ENCODE measurements at regions not wholly inside any gene's neighbourhood (a gene's known extent, or its start where the extent isn't known, plus 50 kb on each side); places are given as distances from the start of the nearest gene placed in this dataset.

GRCh38 chr7:45457591-45457990 lies 116.6 kb upstream of the ADCY1 start:
- DNase-seq (no peak), ATAC-seq (no peak)
- Histone ChIP-seq H3K4me1 (no peaks in the 10 kb centered on the region), H3K36me3 (no peaks in the 10 kb centered on the region), H3K27me3 (ENCODE audit: low read depth) (no peaks in the 10 kb centered on the region), H3K9me3 (no peaks in the 10 kb centered on the region), H3K27ac (no peak overlapping the region), H3K4me3 (no peak overlapping the region)
- TF ChIP-seq CTCF (IDR thresholded peaks at IDR 0.05), result no peak
- intact Hi-C loops (cut with DNase I), result no loop called here

GRCh38 chr7:45459476-45459875 lies 114.7 kb upstream of the ADCY1 start:
- Histone ChIP-seq H3K27me3 (ENCODE audit: low read depth) (no peaks in the 10 kb centered on the region), H3K9me3 (no peaks in the 10 kb centered on the region), H3K27ac (no peak overlapping the region), H3K4me1 (no peaks in the 10 kb centered on the region), H3K4me3 (no peak overlapping the region), H3K36me3 (no peaks in the 10 kb centered on the region)
- DNase-seq, result no peak
- no peak for ATAC-seq
- no peak for TF ChIP-seq CTCF (IDR thresholded peaks at IDR 0.05)
- intact Hi-C loops (cut with DNase I), result no loop called here

GRCh38 chr7:45460379-45460778 lies 113.8 kb upstream of the ADCY1 start:
- no peak for TF ChIP-seq CTCF (IDR thresholded peaks at IDR 0.05)
- Histone ChIP-seq H3K27ac (no peak overlapping the region), H3K36me3 (no peaks in the 10 kb centered on the region), H3K4me1 (no peaks in the 10 kb centered on the region), H3K9me3 (no peaks in the 10 kb centered on the region), H3K4me3 (no peak overlapping the region), H3K27me3 (ENCODE audit: low read depth) (no peaks in the 10 kb centered on the region)
- ATAC-seq, result no peak
- DNase-seq, result no peak
- intact Hi-C loops (cut with DNase I), result no loop called here

GRCh38 chr7:45461026-45461425 lies 113.1 kb upstream of the ADCY1 start:
- H3K9me3 ChIP-seq, result no peaks in the 10 kb centered on the region
- no peaks in the 10 kb centered on the region for H3K27me3 ChIP-seq (ENCODE audit: low read depth)
- no peak overlapping the region for H3K4me3 ChIP-seq
- no peaks in the 10 kb centered on the region for H3K4me1 ChIP-seq
- DNase-seq (no peak), ATAC-seq (no peak)
- no peak overlapping the region for H3K27ac ChIP-seq
- intact Hi-C loops (cut with DNase I), result no loop called here
- TF ChIP-seq CTCF (IDR thresholded peaks at IDR 0.05), result no peak
- H3K36me3 ChIP-seq, result no peaks in the 10 kb centered on the region

- H3K27ac ChIP-seq, result no peak overlapping the region
- intact Hi-C loops (cut with DNase I), result no loop called here
- TF ChIP-seq CTCF (IDR thresholded peaks at IDR 0.05), result no peak
- ATAC-seq (no peak), DNase-seq (no peak)
- H3K36me3 ChIP-seq, result no peaks in the 10 kb centered on the region
- H3K4me1 ChIP-seq, result no peaks in the 10 kb centered on the region
- H3K4me3 ChIP-seq, result no peak overlapping the region
- no peaks in the 10 kb centered on the region for H3K9me3 ChIP-seq
- no peaks in the 10 kb centered on the region for H3K27me3 ChIP-seq (ENCODE audit: low read depth)
These were observed 105.1 kb upstream of the ADCY1 start for GRCh38 chr7:45469103-45469502.

- no peak for ATAC-seq
- TF ChIP-seq CTCF (IDR thresholded peaks at IDR 0.05), result no peak
- intact Hi-C loops (cut with DNase I), result no loop called here
These were observed 104.1 kb upstream of the ADCY1 start for GRCh38 chr7:45470031-45470430.

More at GRCh38 chr7:45470031-45470430, 104.1 kb upstream of the ADCY1 start:
- Histone ChIP-seq H3K4me3 (no peak overlapping the region), H3K9me3 (no peaks in the 10 kb centered on the region), H3K36me3 (no peaks in the 10 kb centered on the region), H3K27ac (no peak overlapping the region), H3K4me1 (no peaks in the 10 kb centered on the region), H3K27me3 (ENCODE audit: low read depth) (no peaks in the 10 kb centered on the region)
- DNase-seq, result no peak

Measured in lower lobe of right lung (tissue), 2 donors.